Retinal pigment epithelial cell (primary cell): ENCODE measurements at regions not wholly inside any gene's neighbourhood (a gene's known extent, or its start where the extent isn't known, plus 50 kb on each side); places are given as distances from the start of the nearest gene placed in this dataset.

Source experiments
- DNase-seq: peaks from one replicate; pipeline ENCODE4 v3.0.0-alpha.2; 2010; ENCODE audit warnings: low read depth
- H3K4me3 ChIP-seq: 2 replicates; pipeline ENCODE4 v1.5.1; 2011; ENCODE audit warnings: mild to moderate bottlenecking, low read length, control low read depth, moderate library complexity
- CTCF ChIP-seq: conservative IDR thresholded peaks from 2 replicates; pipeline ENCODE4 v1.5.1; 2011; ENCODE audit warnings: low read depth, low read length, control low read depth, inconsistent platforms

- DNase-seq = peak; percentile 25
- no peak overlapping the region for H3K4me3 ChIP-seq
- TF ChIP-seq CTCF = no peak
Measured at GRCh38 chr5:161190778-161191177, 338.8 kb upstream of the ATP10B start.

GRCh38 chr5:161190086-161190485 is 338.1 kb upstream of the ATP10B start:
- no peak overlapping the region for H3K4me3 ChIP-seq
- DNase-seq = no peak
- no peak for TF ChIP-seq CTCF

GRCh38 chr5:161189452-161189851 is 337.4 kb upstream of the ATP10B start:
- TF ChIP-seq CTCF = no peak
- no peak for DNase-seq
- no peak overlapping the region for H3K4me3 ChIP-seq

GRCh38 chr5:161183559-161183958 is 331.5 kb upstream of the ATP10B start:
- H3K4me3 ChIP-seq = no peak overlapping the region
- TF ChIP-seq CTCF = no peak
- DNase-seq = no peak

GRCh38 chr5:161176221-161176620 is 324.2 kb upstream of the ATP10B start:
- no peak for TF ChIP-seq CTCF
- no peak for DNase-seq
- H3K4me3 ChIP-seq = no peak overlapping the region

- no peak for DNase-seq
- no peak for TF ChIP-seq CTCF
- H3K4me3 ChIP-seq = no peak overlapping the region
Measured at GRCh38 chr5:161169776-161170175, 317.8 kb upstream of the ATP10B start.

GRCh38 chr5:161167016-161167767 is 315.2 kb upstream of the ATP10B start:
- TF ChIP-seq CTCF = no peak
- H3K4me3 ChIP-seq = no peak overlapping the region
- DNase-seq = peak; percentile 31
